OCI-LY3 (cell line): ENCODE measurements at regions not wholly inside any gene's neighbourhood (a gene's known extent, or its start where the extent isn't known, plus 50 kb on each side); places are given as distances from the start of the nearest gene placed in this dataset.

Experiments
- H2AFZ ChIP-seq: fragments of 200-600, 300-600 bp; shearing (Covaris generic); 2 replicates; pipeline ENCODE4 v1.6.0; 2014; ENCODE audit warnings: antibody characterized with exemption, low read depth, low read length
- H3K27ac ChIP-seq: fragments of 200-600, 300-600 bp; sonication (generic); 2 replicates; pipeline ENCODE4 v1.5.1; 2014; ENCODE audit warnings: mild to moderate bottlenecking, low read length, moderate library complexity, mixed read lengths
- H3K27me3 ChIP-seq: fragments of 200-600, 300-600 bp; sonication (generic); 2 replicates; pipeline ENCODE4 v1.6.1; 2014; ENCODE audit warnings: low read depth, low read length, mixed read lengths
- H3K36me3 ChIP-seq: fragments of 200-600, 300-600 bp; sonication (generic); replicated peaks from 2 replicates; pipeline ENCODE3; 2014; ENCODE audit warnings: low read depth, low read length, mixed read lengths
- H3K4me1 ChIP-seq: fragments of 300-600, 200-600 bp; sonication (generic); 2 replicates; pipeline ENCODE4 v1.6.1; 2014; ENCODE audit warnings: low read length, mixed read lengths
- H3K4me2 ChIP-seq: fragments of 200-600, 300-600 bp; sonication (generic); 2 replicates; pipeline ENCODE4 v1.6.1; 2014; ENCODE audit warnings: low read length, mixed read lengths
- H3K4me3 ChIP-seq: fragments of 300-600, 200-600 bp; sonication (generic); 2 replicates; pipeline ENCODE4 v1.5.1; 2014; ENCODE audit warnings: antibody characterized with exemption, mild to moderate bottlenecking, low read length, moderate library complexity
- H3K79me2 ChIP-seq: fragments of 300-600, 200-600 bp; shearing (Covaris generic); 2 replicates; pipeline ENCODE4 v1.6.1; 2014; ENCODE audit warnings: mild to moderate bottlenecking, low read length, mixed read lengths
- H3K9ac ChIP-seq: fragments of 300-600, 200-600 bp; shearing (Covaris generic); 2 replicates; pipeline ENCODE4 v1.6.0; 2014; ENCODE audit warnings: mild to moderate bottlenecking, low read length, moderate library complexity
- H3K9me3 ChIP-seq: fragments of 200-600, 300-600 bp; shearing (Covaris generic); 2 replicates; pipeline ENCODE4 v1.6.1; 2014; ENCODE audit warnings: low read length, mixed read lengths; ENCODE audit not compliant: insufficient read depth
- H4K20me1 ChIP-seq: fragments of 200-600, 300-600 bp; sonication (generic); 2 replicates; pipeline ENCODE4 v1.6.1; 2016; ENCODE audit warnings: low read length, mixed read lengths; ENCODE audit not compliant: insufficient read depth
- CTCF ChIP-seq: fragments of 200-600, 300-600 bp; sonication (generic); IDR thresholded peaks from 2 replicates; pipeline ENCODE4 v1.5.1; 2014; ENCODE audit warnings: antibody characterized with exemption, low read length, low read depth
- EZH2phosphoT487 ChIP-seq: fragments of 200-600 bp; shearing (Covaris generic); IDR thresholded peaks from 2 replicates; pipeline ENCODE4 v1.6.1; 2018; ENCODE audit warnings: antibody characterized with exemption, mixed run types, low read depth

DNA sequence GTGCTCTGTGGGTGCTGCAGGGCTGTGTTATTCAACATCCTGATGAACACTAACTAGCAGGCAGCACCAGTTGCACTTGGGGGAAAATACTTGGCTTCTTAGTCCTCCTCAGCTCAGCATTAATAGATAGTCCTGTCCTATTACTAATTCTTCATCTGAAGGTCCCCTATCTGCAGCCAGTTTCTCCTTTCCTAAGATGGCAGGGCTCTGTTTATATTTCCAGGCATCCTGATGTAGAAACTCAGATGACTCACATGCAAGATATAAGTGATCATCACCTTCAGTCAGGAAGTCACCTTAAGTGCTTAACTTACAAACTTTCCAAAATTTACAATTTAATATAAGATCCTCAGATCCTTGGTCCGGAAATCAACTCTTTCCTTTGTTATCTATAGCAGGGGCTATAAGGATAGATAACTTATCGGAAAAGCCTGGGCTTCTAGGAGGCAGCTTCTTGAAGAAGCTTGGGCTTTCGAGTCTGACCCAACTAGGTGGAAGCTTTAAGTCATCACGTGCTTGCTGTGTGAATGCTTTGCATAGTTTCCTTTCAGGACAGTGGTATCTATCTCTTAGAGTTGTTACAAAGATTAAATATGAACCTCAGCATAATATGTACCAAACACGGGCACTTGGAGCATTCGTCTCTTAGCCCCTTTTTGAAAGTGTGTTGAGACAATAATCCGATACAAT is 181.0 kb upstream of the GRIP1 start:
- Histone ChIP-seq H3K9ac (no peak overlapping the region), H3K9me3 (no peaks in the 10 kb centered on the region), H3K4me2 (no peak overlapping the region), H3K36me3 (no peaks in the 10 kb centered on the region), H3K79me2 (no peaks in the 10 kb centered on the region), H4K20me1 (no peaks in the 10 kb centered on the region), H2AFZ (no peak overlapping the region), H3K27me3 (0 out of 2 replicates have a peak, but pooled peaks cover 3% of the 10 kb centered on the region), H3K4me3 (no peak overlapping the region), H3K27ac (no peak overlapping the region), H3K4me1 (no peaks in the 10 kb centered on the region)
- no peak for TF ChIP-seq CTCF
- no peak for TF ChIP-seq EZH2phosphoT487

DNA sequence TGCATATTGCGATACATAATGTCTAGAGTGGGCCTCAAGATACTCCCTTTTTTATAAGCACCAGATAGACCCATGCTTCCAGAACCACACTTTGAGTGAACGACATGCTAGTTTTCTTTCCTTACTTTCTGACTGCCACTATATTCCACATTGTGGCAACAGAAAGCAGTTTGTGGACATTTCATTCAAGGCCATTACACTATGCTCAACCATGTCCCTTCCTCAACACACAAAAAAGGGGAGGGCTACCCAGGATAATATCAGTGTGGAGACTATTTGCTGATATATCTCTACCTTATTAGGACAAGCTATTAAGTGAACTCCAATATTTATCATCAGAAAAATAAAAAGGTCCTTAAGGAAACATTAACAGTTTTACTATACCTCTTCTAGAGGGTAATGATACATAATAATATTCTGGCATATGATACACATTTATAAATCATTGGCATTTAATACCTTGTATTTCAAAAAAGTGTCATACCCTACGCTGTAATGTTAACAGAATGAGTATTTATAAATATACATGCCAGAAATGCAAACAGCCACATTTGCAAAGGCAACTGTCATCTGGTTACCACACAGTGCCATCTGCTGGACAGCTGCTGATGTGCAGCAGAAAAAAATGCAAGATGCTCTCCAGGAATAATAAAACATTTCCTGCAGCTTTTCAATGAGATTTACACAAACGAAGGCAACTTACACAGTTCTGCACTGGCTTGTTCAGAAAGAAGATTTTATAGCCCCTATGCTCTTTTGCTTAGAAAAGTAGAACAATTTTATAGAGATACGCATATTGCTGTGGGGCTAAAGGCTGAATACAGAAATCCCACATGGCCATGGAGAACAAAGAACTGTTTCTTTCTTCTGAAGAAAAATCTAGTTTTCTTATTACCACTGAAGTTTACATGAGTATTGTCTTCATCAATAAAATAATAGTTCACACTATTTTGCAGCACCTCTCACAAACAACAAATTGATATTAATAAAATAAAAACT is 182.2 kb upstream of the GRIP1 start:
- Histone ChIP-seq H3K4me1 (no peaks in the 10 kb centered on the region), H2AFZ (no peak overlapping the region), H3K4me2 (no peak overlapping the region), H3K9ac (no peak overlapping the region), H3K9me3 (no peaks in the 10 kb centered on the region), H3K36me3 (no peaks in the 10 kb centered on the region), H3K27ac (no peak overlapping the region), H3K79me2 (no peaks in the 10 kb centered on the region), H3K4me3 (no peak overlapping the region), H4K20me1 (no peaks in the 10 kb centered on the region), H3K27me3 (peaks cover 5% of the 10 kb centered on the region; the same call in 1 of the 2 replicates)
- no peak for TF ChIP-seq EZH2phosphoT487
- TF ChIP-seq CTCF, result peak; percentile 95

GRCh38 chr12:66862356-66862985 is 183.6 kb upstream of the GRIP1 start:
- no peaks in the 10 kb centered on the region for H3K4me1 ChIP-seq
- H3K9ac ChIP-seq, result no peak overlapping the region
- H3K4me3 ChIP-seq, result no peak overlapping the region
- H3K27ac ChIP-seq, result no peak overlapping the region
- no peaks in the 10 kb centered on the region for H3K9me3 ChIP-seq
- H3K36me3 ChIP-seq, result no peaks in the 10 kb centered on the region
- H3K27me3 ChIP-seq, result peaks cover 5% of the 10 kb centered on the region; the same call in 1 of the 2 replicates
- no peak for TF ChIP-seq EZH2phosphoT487
- no peak for TF ChIP-seq CTCF
- no peak overlapping the region for H3K4me2 ChIP-seq
- H2AFZ ChIP-seq, result no peak overlapping the region
- no peaks in the 10 kb centered on the region for H4K20me1 ChIP-seq
- no peaks in the 10 kb centered on the region for H3K79me2 ChIP-seq

DNA sequence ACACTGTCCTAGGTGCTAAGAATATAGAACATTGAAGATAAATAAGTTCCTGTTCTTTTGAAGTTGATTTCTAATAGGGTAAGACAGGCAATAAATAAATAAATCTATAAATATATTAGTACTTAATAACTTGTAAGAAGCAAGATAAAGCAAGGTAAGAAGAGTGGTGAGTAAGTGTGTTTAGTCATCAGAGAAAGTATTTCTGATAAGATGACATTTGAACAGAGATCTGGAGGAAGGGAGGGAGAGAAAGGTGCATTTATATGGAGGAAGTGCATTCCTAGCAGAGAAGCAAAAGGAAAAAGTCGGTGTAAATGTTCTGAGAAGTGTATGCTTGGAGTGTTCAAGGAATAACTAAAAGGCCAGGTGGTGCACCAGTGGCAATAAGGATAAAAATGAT is 184.4 kb upstream of the GRIP1 start:
- no peak overlapping the region for H2AFZ ChIP-seq
- no peak overlapping the region for H3K4me2 ChIP-seq
- no peak for TF ChIP-seq EZH2phosphoT487
- TF ChIP-seq CTCF, result no peak

More for the DNA sequence above, 184.4 kb upstream of the GRIP1 start:
- no peaks in the 10 kb centered on the region for H3K79me2 ChIP-seq
- peaks cover 5% of the 10 kb centered on the region; the same call in 1 of the 2 replicates for H3K27me3 ChIP-seq
- H3K9ac ChIP-seq, result no peak overlapping the region
- no peaks in the 10 kb centered on the region for H3K9me3 ChIP-seq
- H3K27ac ChIP-seq, result no peak overlapping the region
- H3K4me3 ChIP-seq, result no peak overlapping the region
- H3K4me1 ChIP-seq, result no peaks in the 10 kb centered on the region
- no peaks in the 10 kb centered on the region for H3K36me3 ChIP-seq
- H4K20me1 ChIP-seq, result no peaks in the 10 kb centered on the region
